ENCODE measurements at regions not wholly inside any gene's neighbourhood (a gene's known extent, or its start where the extent isn't known, plus 50 kb on each side); places are given as distances from the start of the nearest gene placed in this dataset.
A peak's percentile ranks its signal among the peaks of the same experiment; 100 is the strongest.
"Not testable (repeated sequence)": the region's sequence is repeated elsewhere in the genome, so short reads cannot be mapped to it uniquely, and the experiment has no call there.

- not testable (repeated sequence) for H3K9ac ChIP-seq (ENCODE audit: low read depth in 1 of 2, low read length in 2 of 2); H3K27me3 ChIP-seq (ENCODE audit: control insufficient read depth in 2 of 2, insufficient read depth in 2 of 2, low read length in 2 of 2); H3K9me3 ChIP-seq (ENCODE audit: control insufficient read depth in 2 of 2, low read length in 2 of 2); H3K27ac ChIP-seq (ENCODE audit: low read depth in 2 of 2, low read length in 2 of 2); H3K4me3 ChIP-seq (ENCODE audit: low read length in 2 of 2); H3K36me3 ChIP-seq (ENCODE audit: control insufficient read depth in 2 of 2, insufficient read depth in 2 of 2, low read length in 2 of 2); H3K4me1 ChIP-seq (ENCODE audit: control insufficient read depth in 2 of 2, insufficient read depth in 2 of 2, low read length in 2 of 2)
Measured at GRCh38 chr9:97248252-97248651, 59.2 kb upstream of the CCDC180 start.

GRCh38 chr9:97243606-97244005, 63.9 kb upstream of the CCDC180 start:
- peaks cover 1 to 2% of the 10 kb centered on the region in 2 donors for H3K4me1 ChIP-seq (ENCODE audit: control insufficient read depth in 2 of 2, insufficient read depth in 2 of 2, low read length in 2 of 2)
- no peak overlapping the region for H3K27ac ChIP-seq (ENCODE audit: low read depth in 2 of 2, low read length in 2 of 2)
- H3K9me3 ChIP-seq (ENCODE audit: control insufficient read depth in 2 of 2, low read length in 2 of 2) = no peaks in the 10 kb centered on the region

GRCh38 chr9:97241430-97241829, 66.0 kb upstream of the CCDC180 start:
- H3K4me1 ChIP-seq (ENCODE audit: control insufficient read depth in 2 of 2, insufficient read depth in 2 of 2, low read length in 2 of 2); H3K36me3 ChIP-seq (ENCODE audit: control insufficient read depth in 2 of 2, insufficient read depth in 2 of 2, low read length in 2 of 2); H3K27me3 ChIP-seq (ENCODE audit: control insufficient read depth in 2 of 2, insufficient read depth in 2 of 2, low read length in 2 of 2); H3K9me3 ChIP-seq (ENCODE audit: control insufficient read depth in 2 of 2, low read length in 2 of 2); H3K9ac ChIP-seq (ENCODE audit: low read depth in 1 of 2, low read length in 2 of 2); H3K27ac ChIP-seq (ENCODE audit: low read depth in 2 of 2, low read length in 2 of 2); H3K4me3 ChIP-seq (ENCODE audit: low read length in 2 of 2): not testable (repeated sequence)

More at GRCh38 chr9:97243606-97244005, 63.9 kb upstream of the CCDC180 start:
- Histone ChIP-seq H3K4me3 (ENCODE audit: low read length in 2 of 2) (no peak overlapping the region), H3K9ac (ENCODE audit: low read depth in 1 of 2, low read length in 2 of 2) (no peak overlapping the region), H3K36me3 (ENCODE audit: control insufficient read depth in 2 of 2, insufficient read depth in 2 of 2, low read length in 2 of 2) (peaks cover 0 to 2% of the 10 kb centered on the region in 2 donors), H3K27me3 (ENCODE audit: control insufficient read depth in 2 of 2, insufficient read depth in 2 of 2, low read length in 2 of 2) (no peaks in the 10 kb centered on the region)

- Histone ChIP-seq H3K27ac (ENCODE audit: low read depth in 2 of 2, low read length in 2 of 2) (peak overlapping the region; percentile 13 to 56), H3K9ac (ENCODE audit: low read depth in 1 of 2, low read length in 2 of 2) (peak overlapping the region; percentile 63), H3K36me3 (ENCODE audit: control insufficient read depth in 2 of 2, insufficient read depth in 2 of 2, low read length in 2 of 2) (no peaks in the 10 kb centered on the region), H3K4me1 (ENCODE audit: control insufficient read depth in 2 of 2, insufficient read depth in 2 of 2, low read length in 2 of 2) (peaks cover 3 to 6% of the 10 kb centered on the region in 2 donors), H3K9me3 (ENCODE audit: control insufficient read depth in 2 of 2, low read length in 2 of 2) (no peaks in the 10 kb centered on the region), H3K27me3 (ENCODE audit: control insufficient read depth in 2 of 2, insufficient read depth in 2 of 2, low read length in 2 of 2) (no peaks in the 10 kb centered on the region), H3K4me3 (ENCODE audit: low read length in 2 of 2) (peak overlapping the region; percentile 70 to 86)
Measured at GRCh38 chr9:97237951-97238889, 69.2 kb upstream of the CCDC180 start.

- Histone ChIP-seq H3K27me3 (ENCODE audit: control insufficient read depth in 2 of 2, insufficient read depth in 2 of 2, low read length in 2 of 2) (no peaks in the 10 kb centered on the region), H3K9ac (ENCODE audit: low read depth in 1 of 2, low read length in 2 of 2) (no peak overlapping the region), H3K9me3 (ENCODE audit: control insufficient read depth in 2 of 2, low read length in 2 of 2) (peaks cover 0 to 3% of the 10 kb centered on the region in 2 donors), H3K4me3 (ENCODE audit: low read length in 2 of 2) (no peak overlapping the region), H3K36me3 (ENCODE audit: control insufficient read depth in 2 of 2, insufficient read depth in 2 of 2, low read length in 2 of 2) (no peaks in the 10 kb centered on the region), H3K27ac (ENCODE audit: low read depth in 2 of 2, low read length in 2 of 2) (no peak overlapping the region), H3K4me1 (ENCODE audit: control insufficient read depth in 2 of 2, insufficient read depth in 2 of 2, low read length in 2 of 2) (peaks cover 3 to 6% of the 10 kb centered on the region in 2 donors)
Measured at GRCh38 chr9:97237311-97237786, 70.1 kb upstream of the CCDC180 start.

- H3K9me3 ChIP-seq (ENCODE audit: control insufficient read depth in 2 of 2, low read length in 2 of 2); H3K27me3 ChIP-seq (ENCODE audit: control insufficient read depth in 2 of 2, insufficient read depth in 2 of 2, low read length in 2 of 2); H3K9ac ChIP-seq (ENCODE audit: low read depth in 1 of 2, low read length in 2 of 2); H3K4me3 ChIP-seq (ENCODE audit: low read length in 2 of 2); H3K36me3 ChIP-seq (ENCODE audit: control insufficient read depth in 2 of 2, insufficient read depth in 2 of 2, low read length in 2 of 2); H3K4me1 ChIP-seq (ENCODE audit: control insufficient read depth in 2 of 2, insufficient read depth in 2 of 2, low read length in 2 of 2); H3K27ac ChIP-seq (ENCODE audit: low read depth in 2 of 2, low read length in 2 of 2): not testable (repeated sequence)
Measured at GRCh38 chr9:97233009-97233400, 74.5 kb upstream of the CCDC180 start.

GRCh38 chr9:97232060-97233008, 75.1 kb upstream of the CCDC180 start:
- H3K27ac ChIP-seq (ENCODE audit: low read depth in 2 of 2, low read length in 2 of 2); H3K4me3 ChIP-seq (ENCODE audit: low read length in 2 of 2); H3K9me3 ChIP-seq (ENCODE audit: control insufficient read depth in 2 of 2, low read length in 2 of 2); H3K9ac ChIP-seq (ENCODE audit: low read depth in 1 of 2, low read length in 2 of 2); H3K27me3 ChIP-seq (ENCODE audit: control insufficient read depth in 2 of 2, insufficient read depth in 2 of 2, low read length in 2 of 2); H3K36me3 ChIP-seq (ENCODE audit: control insufficient read depth in 2 of 2, insufficient read depth in 2 of 2, low read length in 2 of 2); H3K4me1 ChIP-seq (ENCODE audit: control insufficient read depth in 2 of 2, insufficient read depth in 2 of 2, low read length in 2 of 2): not testable (repeated sequence)

GRCh38 chr9:97222393-97222792, 85.1 kb upstream of the CCDC180 start:
- H3K27ac ChIP-seq (ENCODE audit: low read depth in 2 of 2, low read length in 2 of 2); H3K9ac ChIP-seq (ENCODE audit: low read depth in 1 of 2, low read length in 2 of 2); H3K9me3 ChIP-seq (ENCODE audit: control insufficient read depth in 2 of 2, low read length in 2 of 2); H3K4me1 ChIP-seq (ENCODE audit: control insufficient read depth in 2 of 2, insufficient read depth in 2 of 2, low read length in 2 of 2); H3K36me3 ChIP-seq (ENCODE audit: control insufficient read depth in 2 of 2, insufficient read depth in 2 of 2, low read length in 2 of 2); H3K4me3 ChIP-seq (ENCODE audit: low read length in 2 of 2): not testable (repeated sequence)
- peaks cover 11 to 20% of the 10 kb centered on the region in 2 donors for H3K27me3 ChIP-seq (ENCODE audit: control insufficient read depth in 2 of 2, insufficient read depth in 2 of 2, low read length in 2 of 2)

- H3K27me3 ChIP-seq (ENCODE audit: control insufficient read depth in 2 of 2, insufficient read depth in 2 of 2, low read length in 2 of 2) = peaks cover 11 to 20% of the 10 kb centered on the region in 2 donors
- not testable (repeated sequence) for H3K9me3 ChIP-seq (ENCODE audit: control insufficient read depth in 2 of 2, low read length in 2 of 2); H3K4me1 ChIP-seq (ENCODE audit: control insufficient read depth in 2 of 2, insufficient read depth in 2 of 2, low read length in 2 of 2); H3K9ac ChIP-seq (ENCODE audit: low read depth in 1 of 2, low read length in 2 of 2); H3K36me3 ChIP-seq (ENCODE audit: control insufficient read depth in 2 of 2, insufficient read depth in 2 of 2, low read length in 2 of 2); H3K27ac ChIP-seq (ENCODE audit: low read depth in 2 of 2, low read length in 2 of 2)
- peak overlapping the region in 1 of 2 donors; percentile 52 for H3K4me3 ChIP-seq (ENCODE audit: low read length in 2 of 2)
Measured at GRCh38 chr9:97221478-97222355, 85.7 kb upstream of the CCDC180 start.
